Breast epithelium (tissue), 3 donors: ENCODE measurements at regions not wholly inside any gene's neighbourhood (a gene's known extent, or its start where the extent isn't known, plus 50 kb on each side); places are given as distances from the start of the nearest gene placed in this dataset.

Source experiments
- CTCF ChIP-seq, 3 donors: fragments of 450-650 bp; IDR thresholded peaks; one replicate each; pipeline ENCODE4 v1.5.1; 2016 to 2017; ENCODE audit warnings: antibody characterized with exemption in 3 of 3, mild to moderate bottlenecking in 3 of 3, moderate library complexity in 3 of 3
- POLR2A ChIP-seq: fragments of 450-650 bp; IDR thresholded peaks from one replicate; pipeline ENCODE4 v1.6.1; 2016; ENCODE audit warnings: antibody characterized with exemption, mild to moderate bottlenecking, moderate library complexity
- POLR2AphosphoS5 ChIP-seq, 3 donors: sonication (generic); formaldehyde crosslinking; IDR thresholded peaks; one replicate each; pipeline ENCODE4 v1.6.1; 2017; ENCODE audit warnings: antibody characterized with exemption in 3 of 3

- no peak for TF ChIP-seq CTCF (IDR thresholded peaks at IDR 0.05)
- no peak for TF ChIP-seq POLR2A
- no peak for TF ChIP-seq POLR2AphosphoS5 (IDR thresholded peaks at IDR 0.05)
Measured at GRCh38 chr5:56455417-56455816, 222.3 kb upstream of the ANKRD55 start.
